GM12891 (cell line): ENCODE measurements at regions not wholly inside any gene's neighbourhood (a gene's known extent, or its start where the extent isn't known, plus 50 kb on each side); places are given as distances from the start of the nearest gene placed in this dataset.

Source experiments
- PAX5 ChIP-seq: IDR thresholded peaks from 2 replicates; pipeline ENCODE4 v1.6.1; 2011; ENCODE audit warnings: low read length, moderate library complexity, mild to moderate bottlenecking; ENCODE audit not compliant: insufficient read depth, severe bottlenecking
- POLR2A ChIP-seq: IDR thresholded peaks from 2 replicates; pipeline ENCODE4 v1.6.1; 2011; ENCODE audit warnings: low read depth, low read length, control low read depth
- POLR2AphosphoS5 ChIP-seq: IDR thresholded peaks from 2 replicates; pipeline ENCODE4 v1.6.1; 2011; ENCODE audit warnings: low read depth, low read length, control low read depth
- POU2F2 ChIP-seq: IDR thresholded peaks from 2 replicates; pipeline ENCODE4 v1.6.1; 2011; ENCODE audit warnings: low read depth, mild to moderate bottlenecking, control low read depth, low read length, moderate library complexity
- SPI1 ChIP-seq: IDR thresholded peaks from 2 replicates; pipeline ENCODE4 v1.6.1; 2011; ENCODE audit warnings: low read depth, low read length, control low read depth
- TAF1 ChIP-seq: IDR thresholded peaks from 2 replicates; pipeline ENCODE4 v1.6.1; 2011; ENCODE audit warnings: low read depth, low read length, control low read depth

- TF ChIP-seq POLR2A (no peak), TAF1 (no peak), POLR2AphosphoS5 (no peak), PAX5 (no peak), POU2F2 (no peak), SPI1 (no peak)
Measured at GRCh38 chr5:167561796-167562195, 729.6 kb upstream of the WWC1 start.
